ENCODE measurements at regions not wholly inside any gene's neighbourhood (a gene's known extent, or its start where the extent isn't known, plus 50 kb on each side); places are given as distances from the start of the nearest gene placed in this dataset.
"Not testable (repeated sequence)": the region's sequence is repeated elsewhere in the genome, so short reads cannot be mapped to it uniquely, and the experiment has no call there.

DNA sequence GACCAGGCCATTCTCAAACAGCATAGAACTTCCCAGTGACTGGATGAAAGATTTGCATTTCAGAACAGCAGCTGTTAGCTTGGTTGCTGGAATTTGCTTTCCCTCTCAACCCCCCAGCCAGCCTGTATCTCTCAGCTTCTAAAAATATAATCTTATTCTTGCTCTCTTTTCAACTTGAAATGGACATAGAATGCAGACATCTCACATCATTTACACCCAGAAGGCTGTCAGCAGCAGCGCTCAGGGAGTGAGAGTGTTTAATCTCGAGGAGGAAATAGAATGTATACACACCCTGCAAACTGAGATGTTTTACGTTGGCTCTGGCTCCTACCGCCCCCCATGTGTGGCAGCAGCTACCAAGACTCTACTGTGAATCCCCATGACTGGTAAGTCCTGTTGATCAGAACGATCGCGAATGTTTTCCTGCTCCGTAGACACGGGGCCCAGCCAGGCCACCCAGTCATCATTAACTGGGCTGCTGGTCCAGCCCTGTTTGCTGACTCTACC, 163.4 kb upstream of the SLC24A3 start:
- peaks cover under 1% of the 10 kb centered on the region for H3K27me3 Mint-ChIP-seq (ENCODE audit: low read depth)
- ATAC-seq = no peak
- no peak for DNase-seq
- no peaks in the 10 kb centered on the region for H3K36me3 Mint-ChIP-seq (ENCODE audit: insufficient read depth)
- no peak overlapping the region for H3K4me3 Mint-ChIP-seq
- no peaks in the 10 kb centered on the region for H3K9me3 Mint-ChIP-seq
- H3K4me1 Mint-ChIP-seq (ENCODE audit: low read depth) = peaks cover 2% of the 10 kb centered on the region

DNA sequence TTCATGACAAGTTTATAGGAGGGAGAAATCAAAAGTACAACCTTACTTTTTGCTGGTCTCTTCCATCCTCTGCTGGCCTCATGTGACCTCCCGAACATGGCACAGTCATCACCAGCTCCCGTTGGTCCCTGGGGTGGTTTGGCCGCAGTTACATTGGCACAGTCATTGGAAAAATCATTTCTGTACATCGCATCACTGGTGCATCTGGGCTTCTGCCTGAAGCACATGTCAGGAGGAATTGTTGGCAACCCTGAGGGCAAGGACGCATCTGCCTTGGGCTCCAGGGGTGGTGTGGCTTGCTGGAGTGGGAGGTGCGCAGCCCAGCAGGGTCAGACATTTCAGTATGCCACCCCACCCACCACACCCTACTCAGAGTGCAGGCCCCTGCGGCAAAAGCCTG, 162.9 kb upstream of the SLC24A3 start:
- Mint-ChIP-seq H3K4me1 (ENCODE audit: low read depth) (peaks cover 2% of the 10 kb centered on the region), H3K27me3 (ENCODE audit: low read depth) (no peaks in the 10 kb centered on the region), H3K9me3 (no peaks in the 10 kb centered on the region), H3K36me3 (ENCODE audit: insufficient read depth) (no peaks in the 10 kb centered on the region), H3K4me3 (no peak overlapping the region)
- no peak for ATAC-seq
- DNase-seq = no peak

DNA sequence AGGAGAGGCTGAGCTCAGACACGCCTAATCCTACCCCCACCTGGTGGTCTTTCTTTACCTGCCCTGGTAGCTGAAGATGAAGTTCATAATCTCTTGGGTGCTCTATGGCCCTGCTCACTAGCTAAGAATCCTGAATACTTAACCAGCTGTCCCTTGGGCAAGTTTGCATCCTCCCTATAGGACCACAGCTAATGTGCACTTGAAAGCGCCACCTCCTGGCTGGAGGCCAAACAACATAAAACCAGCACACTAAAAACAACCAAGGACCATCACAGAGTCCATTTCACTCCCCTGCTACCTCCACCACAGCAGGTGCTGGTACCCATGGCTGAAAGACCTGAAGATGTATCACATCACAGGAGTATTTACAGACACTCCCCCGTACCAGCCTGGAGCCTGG, 155.5 kb upstream of the SLC24A3 start:
- Mint-ChIP-seq H3K4me3 (no peak overlapping the region), H3K9me3 (peaks cover 12% of the 10 kb centered on the region), H3K36me3 (ENCODE audit: insufficient read depth) (no peaks in the 10 kb centered on the region), H3K4me1 (ENCODE audit: low read depth) (no peaks in the 10 kb centered on the region), H3K27me3 (ENCODE audit: low read depth) (no peaks in the 10 kb centered on the region)
- DNase-seq (no peak), ATAC-seq (no peak)

DNA sequence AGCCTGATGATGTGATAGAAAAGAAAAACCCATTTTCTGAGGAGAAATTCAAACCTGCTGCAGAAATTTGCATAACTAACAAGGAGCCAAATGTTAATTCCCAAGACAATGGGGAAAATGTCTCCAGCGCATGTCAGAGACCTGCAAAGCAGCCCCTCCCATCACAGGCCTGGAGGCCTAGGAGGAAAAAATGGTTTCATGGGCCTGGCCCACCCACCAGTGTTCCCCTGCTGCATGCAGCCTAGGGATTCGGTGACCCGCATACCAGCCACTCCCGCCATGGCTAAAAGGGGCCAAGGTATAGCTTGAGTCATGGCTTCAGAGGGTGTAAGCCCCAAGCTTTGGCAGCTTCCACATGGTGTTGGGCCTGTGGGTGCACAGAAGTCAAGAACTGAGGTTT, 147.7 kb upstream of the SLC24A3 start:
- ATAC-seq; H3K27me3 Mint-ChIP-seq (ENCODE audit: low read depth); DNase-seq; H3K36me3 Mint-ChIP-seq (ENCODE audit: insufficient read depth); H3K4me3 Mint-ChIP-seq; H3K4me1 Mint-ChIP-seq (ENCODE audit: low read depth): not testable (repeated sequence)
- H3K9me3 Mint-ChIP-seq = peaks cover 25% of the 10 kb centered on the region

DNA sequence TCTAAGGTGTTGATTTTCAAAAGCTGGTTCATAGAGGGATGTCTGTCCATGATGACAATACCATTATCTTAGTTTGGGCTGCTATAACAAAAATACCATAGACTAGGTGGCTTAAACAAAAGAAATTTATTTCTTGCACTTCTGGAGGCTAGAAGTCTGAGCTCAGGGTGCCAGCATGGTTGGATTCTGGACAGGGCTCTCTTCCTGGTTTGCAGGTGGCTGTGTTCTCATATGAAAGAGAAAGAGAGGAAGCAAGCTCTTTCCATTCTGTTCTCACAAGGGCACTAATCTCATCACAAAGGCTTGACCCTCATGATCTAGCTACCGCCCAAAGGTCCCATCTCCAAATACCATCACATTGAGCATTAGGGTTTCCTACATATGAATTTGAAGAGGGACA, 144.5 kb upstream of the SLC24A3 start:
- no peaks in the 10 kb centered on the region for H3K4me1 Mint-ChIP-seq (ENCODE audit: low read depth)
- H3K9me3 Mint-ChIP-seq = peaks cover 17% of the 10 kb centered on the region
- no peaks in the 10 kb centered on the region for H3K36me3 Mint-ChIP-seq (ENCODE audit: insufficient read depth)
- ATAC-seq (no peak), DNase-seq (no peak)
- H3K27me3 Mint-ChIP-seq (ENCODE audit: low read depth) = no peaks in the 10 kb centered on the region
- H3K4me3 Mint-ChIP-seq = no peak overlapping the region

DNA sequence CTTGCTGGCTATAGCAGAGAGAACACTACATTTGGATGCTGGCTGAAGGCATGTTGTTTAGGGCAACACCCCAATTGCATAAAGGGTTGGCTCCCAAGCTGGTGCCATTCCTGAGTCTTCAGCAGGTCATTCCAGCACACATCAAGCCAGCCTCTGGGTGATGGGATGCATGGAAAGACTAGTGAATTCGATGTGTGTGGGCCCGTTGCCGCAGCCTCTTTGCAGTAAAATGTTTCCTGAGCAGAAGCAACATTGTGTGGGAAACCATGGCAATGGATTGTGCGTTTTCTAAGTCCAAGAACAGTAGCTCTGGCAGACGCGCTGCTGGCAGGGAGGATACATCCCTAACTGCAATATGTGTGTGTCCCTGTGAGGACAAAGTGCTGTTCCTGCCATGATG, 142.4 kb upstream of the SLC24A3 start:
- no peak overlapping the region for H3K4me3 Mint-ChIP-seq
- no peaks in the 10 kb centered on the region for H3K27me3 Mint-ChIP-seq (ENCODE audit: low read depth)
- peaks cover 5% of the 10 kb centered on the region for H3K9me3 Mint-ChIP-seq
- DNase-seq = no peak
- H3K36me3 Mint-ChIP-seq (ENCODE audit: insufficient read depth) = no peaks in the 10 kb centered on the region
- no peak for ATAC-seq
- peaks cover 4% of the 10 kb centered on the region for H3K4me1 Mint-ChIP-seq (ENCODE audit: low read depth)

DNA sequence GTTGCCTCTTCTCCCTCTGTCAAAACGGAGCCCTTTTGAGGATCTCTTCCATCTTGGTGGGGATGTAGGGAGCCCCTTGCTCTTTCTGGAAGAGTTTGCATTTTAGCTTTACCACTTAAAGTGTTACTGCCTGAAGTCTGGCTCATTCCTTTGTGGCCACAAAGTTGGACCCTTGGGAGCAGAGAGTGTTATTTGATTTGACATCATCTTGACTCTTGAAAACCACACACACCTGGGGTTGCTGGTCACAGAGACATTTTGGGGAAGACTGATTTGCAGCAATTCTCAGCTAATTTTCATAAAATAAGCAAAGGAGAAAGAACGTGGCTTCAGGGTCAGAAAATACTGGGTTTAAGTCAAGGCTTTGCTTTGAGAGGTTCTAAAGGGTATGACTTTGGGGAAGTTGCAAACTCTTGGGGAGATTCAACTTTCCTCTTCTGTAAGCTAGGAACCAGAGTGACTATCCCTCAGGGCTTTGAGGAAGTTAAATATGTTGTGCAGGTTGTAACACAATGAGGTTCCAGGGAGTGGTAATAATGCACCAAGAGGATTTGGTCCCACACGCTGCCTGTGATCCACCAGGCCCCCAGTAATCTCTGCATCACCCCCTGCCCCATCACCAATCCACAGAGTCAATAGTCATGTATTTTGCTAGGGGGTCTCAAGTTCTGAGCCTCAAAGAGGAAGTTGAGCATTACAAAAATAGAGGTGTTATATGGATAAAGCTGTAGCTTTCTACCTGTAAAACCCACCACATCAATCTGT, 141.6 kb upstream of the SLC24A3 start:
- Mint-ChIP-seq H3K36me3 (ENCODE audit: insufficient read depth) (no peaks in the 10 kb centered on the region), H3K4me1 (ENCODE audit: low read depth) (peaks cover 8% of the 10 kb centered on the region), H3K9me3 (no peaks in the 10 kb centered on the region), H3K27me3 (ENCODE audit: low read depth) (no peaks in the 10 kb centered on the region), H3K4me3 (no peak overlapping the region)
- DNase-seq (no peak), ATAC-seq (no peak)

DNA sequence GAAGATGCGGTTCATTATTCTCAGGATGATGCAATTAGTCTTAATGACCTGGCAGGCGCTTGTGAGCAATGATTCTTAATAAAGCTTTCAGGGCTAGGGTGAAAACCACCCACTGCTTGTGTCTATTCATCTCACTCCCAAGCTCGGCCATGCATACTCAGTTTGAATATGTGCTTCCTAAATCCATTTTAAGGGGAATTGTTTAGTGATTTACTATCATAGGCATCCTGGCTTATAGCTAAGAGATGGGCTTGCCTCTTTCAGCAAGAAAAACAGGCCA, 141.1 kb upstream of the SLC24A3 start:
- no peak overlapping the region for H3K4me3 Mint-ChIP-seq
- H3K4me1 Mint-ChIP-seq (ENCODE audit: low read depth) = peaks cover 8% of the 10 kb centered on the region
- H3K27me3 Mint-ChIP-seq (ENCODE audit: low read depth) = no peaks in the 10 kb centered on the region
- H3K9me3 Mint-ChIP-seq = no peaks in the 10 kb centered on the region
- DNase-seq = no peak
- no peak for ATAC-seq
- H3K36me3 Mint-ChIP-seq (ENCODE audit: insufficient read depth) = no peaks in the 10 kb centered on the region

DNA sequence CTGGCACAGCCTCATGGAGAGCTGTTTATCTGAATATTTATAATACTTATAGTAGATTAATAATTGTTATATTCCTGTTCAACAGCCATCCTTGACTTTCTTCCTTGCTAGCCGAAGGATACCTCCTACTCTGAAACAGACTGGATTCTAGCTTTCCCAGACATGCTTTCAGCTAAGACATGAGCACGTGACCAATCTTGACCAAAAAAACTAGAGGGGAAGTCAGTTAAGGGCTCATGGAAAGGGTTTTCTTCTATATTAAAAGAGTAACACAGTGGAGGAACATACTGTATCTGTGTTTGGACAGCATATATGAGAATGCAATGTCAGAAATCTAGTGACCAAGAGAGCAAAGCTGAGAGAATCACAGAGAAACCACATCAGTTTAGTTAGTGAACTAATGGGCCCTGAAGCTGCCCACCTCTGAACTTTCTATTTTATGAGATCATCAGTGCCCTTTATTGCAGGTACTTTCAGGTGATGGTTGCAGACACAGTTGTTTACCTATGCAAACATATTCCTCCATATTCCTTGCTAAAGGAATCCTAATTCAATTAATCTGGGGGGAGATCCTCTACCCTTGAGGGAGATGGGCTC, 140.4 kb upstream of the SLC24A3 start:
- no peak for ATAC-seq
- DNase-seq = no peak
- H3K27me3 Mint-ChIP-seq (ENCODE audit: low read depth) = no peaks in the 10 kb centered on the region
- H3K36me3 Mint-ChIP-seq (ENCODE audit: insufficient read depth) = no peaks in the 10 kb centered on the region
- H3K4me3 Mint-ChIP-seq = no peak overlapping the region
- H3K4me1 Mint-ChIP-seq (ENCODE audit: low read depth) = peaks cover 8% of the 10 kb centered on the region
- H3K9me3 Mint-ChIP-seq = no peaks in the 10 kb centered on the region

DNA sequence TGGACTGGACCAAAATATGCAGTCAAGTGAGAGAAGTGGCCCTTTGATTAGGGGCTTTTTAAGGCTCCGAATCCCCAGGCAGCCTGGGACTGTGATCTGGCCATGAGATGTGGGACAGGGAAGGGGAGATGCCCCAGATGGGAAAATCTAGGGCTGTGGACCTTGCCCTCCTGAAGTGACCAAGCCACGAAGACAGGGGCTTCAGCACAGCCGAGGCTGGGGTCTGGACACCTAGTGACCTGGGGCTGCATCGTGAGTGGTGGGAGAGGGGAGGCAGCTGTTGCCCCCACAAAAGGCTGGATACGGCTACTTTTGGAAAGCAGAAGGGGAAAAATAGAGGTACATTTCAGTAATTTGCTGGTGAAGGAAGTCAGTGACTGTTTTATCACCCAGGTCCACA, 139.5 kb upstream of the SLC24A3 start:
- H3K27me3 Mint-ChIP-seq (ENCODE audit: low read depth) = no peaks in the 10 kb centered on the region
- no peak for DNase-seq
- H3K4me1 Mint-ChIP-seq (ENCODE audit: low read depth) = peaks cover 8% of the 10 kb centered on the region
- no peaks in the 10 kb centered on the region for H3K9me3 Mint-ChIP-seq
- no peak overlapping the region for H3K4me3 Mint-ChIP-seq
- no peaks in the 10 kb centered on the region for H3K36me3 Mint-ChIP-seq (ENCODE audit: insufficient read depth)
- no peak for ATAC-seq

DNA sequence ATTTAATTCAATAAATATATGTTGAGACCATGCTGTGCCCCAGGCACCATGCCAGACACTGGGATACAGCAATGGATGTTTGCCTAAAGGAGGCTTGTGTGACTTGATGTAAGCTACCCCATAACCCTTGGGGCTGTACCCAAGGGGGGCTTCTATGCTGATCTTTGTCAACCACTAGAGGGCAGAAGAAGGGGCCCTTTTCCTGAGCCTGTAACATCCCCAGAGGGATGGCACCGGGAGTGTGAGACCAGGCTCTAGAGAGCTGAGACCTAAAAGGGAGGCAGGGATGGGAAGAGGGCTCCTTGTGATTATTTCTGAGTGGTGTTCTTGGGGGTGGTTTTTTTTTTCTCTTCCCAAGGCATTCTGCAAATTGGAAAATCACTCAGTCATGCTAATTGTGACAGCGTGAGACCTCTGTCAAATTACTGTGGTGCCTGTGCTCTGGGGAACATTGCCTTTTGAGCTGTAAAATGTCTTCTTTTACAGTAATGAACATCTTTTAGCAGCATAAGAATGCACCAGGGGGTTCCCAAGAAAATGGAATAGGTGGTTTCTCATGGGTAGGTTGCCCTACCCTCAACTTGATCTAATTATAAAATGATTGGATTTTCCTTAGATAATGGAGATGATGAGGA, 138.7 kb upstream of the SLC24A3 start:
- no peaks in the 10 kb centered on the region for H3K36me3 Mint-ChIP-seq (ENCODE audit: insufficient read depth)
- no peak for DNase-seq

DNA sequence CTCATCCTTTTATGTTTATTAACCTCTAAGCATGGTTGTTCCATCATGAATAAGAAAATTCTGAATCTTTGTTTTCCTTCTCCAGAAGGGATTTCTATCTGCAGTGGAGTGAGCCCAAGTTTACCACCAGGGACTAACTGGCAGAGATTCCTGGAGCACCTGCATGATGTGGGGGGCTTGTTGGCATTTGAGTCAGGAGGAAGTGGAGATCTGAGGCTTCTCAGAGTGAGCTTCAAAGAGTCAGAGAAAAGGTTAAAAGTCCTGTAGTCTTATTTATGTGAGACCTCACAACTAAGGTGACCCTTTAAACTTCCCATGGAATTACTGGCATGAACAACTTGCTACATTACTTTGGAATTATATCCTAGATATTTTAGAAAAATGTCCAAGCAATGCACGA, 138.1 kb upstream of the SLC24A3 start:
- no peak for ATAC-seq
- H3K36me3 Mint-ChIP-seq (ENCODE audit: insufficient read depth) = no peaks in the 10 kb centered on the region
- no peak overlapping the region for H3K4me3 Mint-ChIP-seq
- H3K4me1 Mint-ChIP-seq (ENCODE audit: low read depth) = peaks cover 8% of the 10 kb centered on the region
- no peaks in the 10 kb centered on the region for H3K27me3 Mint-ChIP-seq (ENCODE audit: low read depth)
- DNase-seq = no peak
- H3K9me3 Mint-ChIP-seq = no peaks in the 10 kb centered on the region

More for the DNA sequence above, 138.7 kb upstream of the SLC24A3 start:
- no peak for ATAC-seq
- Mint-ChIP-seq H3K4me1 (ENCODE audit: low read depth) (peaks cover 8% of the 10 kb centered on the region), H3K9me3 (no peaks in the 10 kb centered on the region), H3K4me3 (no peak overlapping the region), H3K27me3 (ENCODE audit: low read depth) (no peaks in the 10 kb centered on the region)

DNA sequence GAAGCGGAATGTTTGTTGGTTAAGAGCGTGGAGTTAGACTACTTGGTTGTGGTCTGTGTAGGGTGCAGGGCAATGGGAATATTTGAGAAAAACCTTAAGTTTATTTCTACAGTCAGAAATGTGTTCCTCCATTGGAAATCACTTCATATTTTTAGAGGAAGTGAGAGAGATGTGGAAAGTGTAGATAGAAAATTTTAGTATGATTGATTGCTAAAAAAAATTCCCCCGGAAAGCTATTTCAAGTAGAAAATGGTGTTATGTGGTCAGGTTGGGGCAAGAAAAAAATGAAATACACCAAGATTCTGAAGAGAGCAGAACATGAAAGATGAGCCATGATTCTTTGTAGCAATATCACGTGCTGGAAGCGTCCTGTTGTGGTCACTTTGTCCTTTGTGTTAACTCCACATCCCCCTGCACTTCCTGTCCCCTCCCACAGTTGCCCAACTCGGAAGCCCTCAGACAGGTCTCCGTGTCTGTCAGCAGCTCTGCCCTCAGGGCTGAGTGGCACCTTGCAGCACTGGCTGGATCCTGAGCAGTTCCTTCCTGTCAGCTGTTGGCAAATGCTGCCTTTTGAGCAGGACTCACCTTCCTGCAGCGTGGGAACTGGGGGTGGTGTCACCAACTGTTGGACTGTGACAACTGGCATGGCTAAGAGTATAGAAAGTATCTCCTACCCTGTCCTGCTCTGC, 137.5 kb upstream of the SLC24A3 start:
- Mint-ChIP-seq H3K4me1 (ENCODE audit: low read depth) (peaks cover 8% of the 10 kb centered on the region), H3K4me3 (no peak overlapping the region), H3K27me3 (ENCODE audit: low read depth) (no peaks in the 10 kb centered on the region), H3K9me3 (no peaks in the 10 kb centered on the region), H3K36me3 (ENCODE audit: insufficient read depth) (no peaks in the 10 kb centered on the region)
- DNase-seq (no peak), ATAC-seq (no peak)

DNA sequence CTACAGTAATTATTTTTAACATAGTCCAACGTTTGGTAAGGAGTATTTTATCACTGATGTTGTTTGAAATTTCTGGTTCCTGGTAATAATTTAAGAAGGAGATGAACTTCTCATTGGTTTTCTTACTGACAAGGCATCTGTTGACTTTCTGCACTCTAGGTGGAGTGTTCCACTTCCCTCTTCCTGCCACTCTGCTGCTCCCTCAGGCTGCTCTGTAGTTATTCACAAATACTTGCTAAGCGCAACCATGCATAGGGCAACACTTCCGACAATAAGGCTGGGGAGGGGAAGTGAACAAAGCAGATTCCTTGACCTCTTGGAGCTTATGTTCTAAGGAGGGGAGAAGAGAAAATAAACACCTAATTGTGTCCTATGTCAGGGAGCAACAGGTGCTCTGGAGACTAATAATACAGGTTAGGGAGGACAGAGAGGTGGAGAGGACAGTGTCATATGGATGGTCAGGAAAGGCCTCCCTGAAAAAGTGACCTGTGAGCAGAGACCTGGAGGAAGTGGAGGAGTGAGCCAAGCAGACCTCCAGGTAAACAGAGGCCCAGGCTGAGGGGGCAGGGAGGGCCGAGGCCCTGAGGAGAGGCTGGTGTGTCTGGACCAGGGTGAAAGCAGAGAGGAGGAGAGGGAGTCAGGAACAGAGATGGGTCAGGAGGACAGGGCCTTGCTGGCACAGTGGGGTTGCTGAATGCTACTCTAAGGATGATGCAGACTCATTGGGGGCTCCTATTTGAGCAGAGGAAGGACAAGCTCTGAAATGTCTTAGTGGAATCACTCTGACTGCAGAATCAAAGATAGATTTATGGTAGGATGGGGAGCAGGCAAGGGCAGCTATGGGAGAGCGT, 134.8 kb upstream of the SLC24A3 start:
- Mint-ChIP-seq H3K27me3 (ENCODE audit: low read depth) (no peaks in the 10 kb centered on the region), H3K9me3 (no peaks in the 10 kb centered on the region), H3K36me3 (ENCODE audit: insufficient read depth) (no peaks in the 10 kb centered on the region), H3K4me1 (ENCODE audit: low read depth) (peaks cover 8% of the 10 kb centered on the region), H3K4me3 (no peak overlapping the region)
- DNase-seq (no peak), ATAC-seq (no peak)

All from activated T-cell treated with anti-CD3 and anti-CD28 coated beads, Interleukin-2, amount 50 U/mL, for 4 hours (primary cell).